NCI-H187 (cell line): ENCODE measurements at regions not wholly inside any gene's neighbourhood (a gene's known extent, or its start where the extent isn't known, plus 50 kb on each side); places are given as distances from the start of the nearest gene placed in this dataset.

ENCODE experiments used
- DNase-seq, 2 experiments: peaks; one replicate each; lab custom pipeline; 2025; lab: John Stamatoyannopoulos, UW

DNA sequence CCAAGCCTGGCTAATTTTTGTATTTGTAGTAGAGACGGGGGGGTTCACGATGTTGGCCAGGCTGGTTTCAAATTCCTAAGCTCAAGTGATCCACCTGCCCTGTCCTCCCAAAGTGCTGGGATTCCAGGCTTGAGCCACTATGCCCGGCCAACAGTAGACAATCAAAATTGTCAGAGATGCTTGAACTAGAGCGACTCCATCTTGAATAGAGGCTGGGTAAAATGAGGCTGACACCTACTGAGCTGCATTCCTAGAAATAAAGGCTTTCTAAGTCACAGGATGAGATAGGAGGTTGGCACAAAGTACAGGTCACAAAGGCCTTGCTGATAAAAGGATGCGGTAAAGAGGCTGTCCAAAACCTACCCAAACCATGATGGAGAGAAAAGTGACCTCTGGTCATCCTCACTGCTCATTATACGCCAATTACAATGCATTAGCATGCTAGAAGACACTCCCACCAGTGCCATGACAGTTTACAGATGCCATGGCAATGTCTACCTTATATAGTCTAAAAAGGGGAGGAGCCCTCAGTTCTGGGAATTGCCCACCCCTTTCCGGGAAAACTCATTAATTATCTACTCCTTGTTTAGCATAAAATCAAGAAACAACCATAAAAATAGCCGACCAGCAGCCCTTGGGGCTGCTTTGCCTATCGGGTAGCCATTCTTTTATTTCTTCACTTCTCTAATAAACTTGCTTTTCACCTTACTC is 134.5 kb downstream of the BAMBI start:
- no peak for DNase-seq

DNA sequence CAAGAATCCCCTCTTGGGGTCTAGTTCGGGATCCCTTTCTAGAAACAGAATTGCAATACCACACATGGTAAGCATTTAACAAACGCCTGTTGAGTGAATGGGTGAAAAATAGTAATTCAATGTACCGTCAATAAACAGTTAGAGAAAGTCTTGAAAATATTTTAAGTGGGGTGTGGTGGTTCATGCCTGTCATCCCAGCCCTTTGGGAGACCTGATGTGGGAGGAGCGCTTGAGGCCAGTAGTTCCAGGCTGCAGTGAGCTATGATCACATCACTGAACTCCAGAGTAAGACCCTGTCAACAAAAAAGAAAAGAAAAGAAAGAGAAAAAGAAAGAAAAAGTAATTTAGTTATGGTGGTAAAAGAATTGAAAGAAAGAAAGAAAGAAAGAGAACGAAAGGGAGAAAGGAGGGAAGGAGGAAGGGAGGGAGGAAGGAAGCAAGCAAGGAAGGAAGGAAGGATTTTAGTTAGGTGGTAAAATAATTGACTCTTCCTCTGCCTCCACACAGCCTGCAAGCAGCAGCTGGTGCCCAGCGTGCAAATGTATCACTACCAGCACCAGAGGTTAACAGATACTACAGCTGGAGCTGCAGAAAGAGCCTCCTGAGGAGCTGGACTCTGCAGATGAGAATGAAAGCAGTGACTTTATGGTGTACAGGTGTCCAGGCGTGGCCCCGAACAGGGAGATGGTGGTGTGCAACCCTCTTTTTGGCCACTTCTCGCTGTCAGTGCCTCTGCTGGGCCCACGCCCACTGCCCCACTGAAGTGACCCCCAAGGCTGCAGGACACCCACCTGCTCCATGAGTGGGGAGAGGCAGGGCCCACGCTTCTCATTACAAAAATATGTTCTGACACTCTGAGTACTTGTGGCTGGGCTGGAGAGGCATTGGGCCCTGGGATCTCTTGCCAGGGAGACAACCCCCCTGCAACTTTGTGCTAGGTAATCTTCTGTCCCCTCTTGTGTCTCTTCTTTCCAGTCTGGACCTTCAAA is 135.4 kb downstream of the BAMBI start:
- no peak for DNase-seq

DNA sequence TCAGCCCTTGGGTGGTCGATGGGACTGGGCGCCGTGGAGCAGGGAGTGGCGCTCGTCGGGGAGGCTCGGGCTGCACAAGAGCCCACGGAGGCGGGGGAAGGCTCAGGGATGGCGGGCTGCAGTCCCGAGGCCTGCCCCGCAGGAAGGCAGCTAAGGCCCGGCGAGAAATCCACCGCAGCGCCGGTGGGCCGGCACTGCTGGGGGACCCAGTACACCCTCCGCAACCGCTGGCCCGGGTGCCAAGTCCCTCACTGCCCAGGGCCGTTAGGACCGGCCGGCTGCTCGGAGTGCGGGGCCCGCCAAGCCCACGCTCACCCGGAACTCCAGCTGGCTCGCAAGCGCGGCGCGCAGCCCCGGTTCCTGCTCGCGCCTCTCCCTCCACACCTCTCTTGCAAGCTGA is 138.4 kb downstream of the BAMBI start:
- no peak for DNase-seq

DNA sequence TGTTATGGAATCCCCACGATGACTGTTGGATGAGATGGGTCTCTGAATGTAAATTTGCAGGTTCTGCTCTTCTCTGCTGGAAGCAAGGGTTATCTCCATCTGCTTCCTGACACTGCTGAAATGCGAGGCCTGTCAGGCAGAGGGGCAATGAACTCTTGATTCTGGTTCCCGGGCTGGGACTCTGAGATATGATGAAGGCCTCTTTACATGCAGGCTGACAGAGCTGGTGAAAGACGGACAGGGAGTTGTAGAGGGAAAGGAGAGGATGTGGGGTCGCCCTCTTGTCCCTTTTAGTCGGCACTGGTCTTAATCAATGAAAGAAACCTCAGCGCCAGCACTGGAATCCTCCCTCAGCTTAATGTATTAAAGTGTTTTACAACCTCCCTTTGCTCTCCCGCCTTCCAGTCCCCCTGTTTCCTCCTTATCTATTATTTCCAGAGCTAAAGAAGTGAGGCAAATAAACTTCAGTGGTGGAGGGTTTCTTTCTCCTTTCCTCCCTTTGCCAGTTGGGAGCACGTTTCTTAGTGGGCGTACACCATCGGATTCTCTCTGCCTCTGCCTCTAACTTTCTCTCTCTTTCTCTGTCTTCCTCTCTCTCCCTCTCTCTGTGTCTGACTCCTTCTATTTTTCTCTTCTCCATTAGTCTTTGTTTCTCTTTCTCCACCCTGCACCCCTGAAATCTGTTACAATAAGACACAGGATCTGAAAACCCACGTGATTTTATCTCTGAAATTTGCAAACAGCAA is 145.6 kb downstream of the BAMBI start:
- no peak for DNase-seq

DNA sequence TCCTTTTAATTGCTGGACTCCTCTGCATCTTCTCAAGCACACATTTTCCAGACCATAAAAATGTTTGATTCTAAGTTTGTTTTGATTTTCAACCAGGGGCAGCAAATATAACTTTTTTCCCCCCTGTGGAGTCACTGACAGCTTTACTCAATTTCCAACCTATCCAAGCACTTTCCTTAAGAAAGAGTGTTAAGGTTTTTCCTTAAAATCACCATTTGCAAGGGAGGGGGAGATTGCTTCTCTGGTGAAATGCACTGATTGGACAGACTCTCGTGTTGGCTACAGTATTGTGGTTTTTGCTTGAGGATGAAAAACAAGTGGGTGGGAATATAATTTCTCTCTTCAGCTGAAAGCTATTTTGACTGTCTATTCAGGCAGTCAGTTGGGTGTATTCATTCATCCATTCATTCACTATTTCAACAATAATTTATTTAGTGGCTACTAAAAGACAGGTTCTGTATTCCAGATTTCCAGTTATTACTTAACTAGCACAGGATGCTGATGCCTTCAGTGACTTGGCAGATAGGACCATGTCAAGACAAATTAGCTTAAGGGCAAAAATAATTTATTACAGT is 146.3 kb downstream of the BAMBI start:
- DNase-seq: no peak

DNA sequence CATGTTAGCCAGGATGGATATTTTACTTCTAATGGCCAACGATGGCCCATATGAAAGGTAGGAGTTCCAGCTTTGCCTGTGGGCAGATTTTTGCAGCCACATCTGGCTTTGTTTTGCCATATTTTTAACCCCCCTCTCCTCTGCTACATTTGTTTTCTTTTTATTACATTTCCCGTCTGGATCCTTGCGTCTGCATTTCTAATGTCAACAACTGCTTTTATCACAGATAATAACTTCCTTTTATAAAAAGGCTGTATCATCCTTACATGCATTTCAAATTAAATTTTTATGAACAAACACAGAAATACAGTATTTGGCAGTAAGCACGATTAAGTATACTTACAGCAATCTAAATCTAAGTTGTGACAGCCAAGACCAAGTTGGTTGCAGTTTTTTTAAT is 156.0 kb downstream of the BAMBI start:
- DNase-seq: no peak

DNA sequence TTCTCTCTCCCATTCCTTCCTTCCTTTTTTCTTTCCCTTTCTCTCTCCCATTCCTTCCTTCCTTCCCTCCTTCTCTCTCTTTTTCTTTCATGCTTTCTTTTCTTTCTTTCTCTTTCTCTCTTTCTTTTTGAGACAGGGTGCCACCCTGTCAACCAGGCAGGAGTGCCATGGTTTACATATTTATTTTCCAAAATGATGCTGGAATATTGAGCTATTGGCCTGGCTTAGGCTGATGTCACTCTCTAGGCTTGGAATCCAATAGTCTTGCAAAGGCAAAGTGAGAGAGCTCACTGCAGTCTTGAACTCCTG is 159.1 kb downstream of the BAMBI start:
- DNase-seq: no peak

DNA sequence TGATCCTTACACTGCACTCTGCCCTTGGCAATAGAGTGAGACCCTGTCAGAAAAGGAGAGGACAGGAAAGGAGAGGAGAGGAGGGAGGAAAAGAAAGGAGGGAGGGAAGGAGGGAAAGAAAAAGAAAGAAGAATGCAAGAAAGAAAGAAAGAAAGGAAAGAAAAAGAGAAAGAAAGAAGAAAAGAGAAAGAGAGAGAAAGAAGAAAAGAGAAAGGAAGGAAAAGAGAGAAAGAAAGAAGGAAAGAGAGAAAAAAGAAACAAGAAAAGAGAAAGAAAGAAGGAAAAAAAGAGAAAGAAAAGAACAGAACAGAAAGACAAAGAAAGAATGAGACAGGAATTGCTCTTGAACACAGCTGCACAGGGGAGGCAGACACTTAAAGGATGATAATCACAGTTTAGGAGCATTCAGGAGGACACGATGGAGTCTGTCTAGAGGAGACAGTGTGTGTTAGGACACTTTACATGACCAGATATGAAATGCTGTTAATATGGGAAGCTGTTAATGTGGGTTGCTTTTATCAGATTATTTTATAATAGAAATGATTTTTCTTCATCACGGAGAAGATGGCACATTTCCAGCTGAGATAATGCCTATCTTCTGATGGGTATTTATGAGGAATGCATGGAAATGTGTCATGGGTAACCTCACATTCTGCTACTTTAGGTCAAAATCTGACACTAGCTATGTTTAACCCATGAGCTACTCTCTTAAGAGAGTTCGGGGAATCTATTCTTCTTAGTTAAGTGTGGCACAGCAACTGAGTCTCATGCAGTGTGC is 160.5 kb downstream of the BAMBI start:
- DNase-seq: no peak

DNA sequence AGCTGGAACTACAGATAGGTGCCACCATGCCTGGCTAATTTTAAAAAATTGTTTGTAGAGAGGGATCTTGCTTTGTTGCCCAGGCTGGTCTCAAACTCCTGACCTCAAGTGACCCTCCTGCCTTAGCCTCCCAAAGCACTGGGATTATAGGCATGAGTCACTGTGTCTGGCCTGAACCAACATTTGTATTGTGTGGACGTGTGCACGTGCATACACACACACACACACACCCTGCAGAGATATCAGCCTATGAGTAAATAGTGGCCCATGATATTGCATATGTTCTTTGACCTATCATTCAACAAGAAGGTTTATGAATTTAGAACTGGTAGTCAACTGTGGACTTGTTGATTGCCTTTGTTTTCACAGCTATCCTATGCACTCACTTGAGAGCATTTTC is 161.6 kb downstream of the BAMBI start:
- no peak for DNase-seq

DNA sequence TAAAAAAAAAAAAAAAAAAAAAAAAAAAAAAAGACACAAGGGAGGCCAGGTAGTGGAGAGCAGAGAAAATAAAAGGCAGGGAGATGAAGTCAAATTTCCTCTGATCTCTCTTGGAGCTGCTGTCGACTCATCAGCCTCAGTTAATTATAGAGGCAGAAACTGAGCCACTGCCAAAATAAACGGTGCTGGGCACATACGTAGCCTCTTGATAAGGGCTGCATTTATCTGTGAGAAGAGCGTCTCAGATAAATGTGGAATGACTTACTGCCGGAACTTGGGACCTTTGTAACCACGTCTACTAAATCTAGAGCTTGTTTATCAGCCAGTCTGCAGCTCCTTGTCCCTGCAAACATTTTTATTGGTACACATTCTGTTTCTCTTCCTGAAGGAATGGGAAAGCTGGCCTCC is 162.3 kb downstream of the BAMBI start:
- DNase-seq: no peak

DNA sequence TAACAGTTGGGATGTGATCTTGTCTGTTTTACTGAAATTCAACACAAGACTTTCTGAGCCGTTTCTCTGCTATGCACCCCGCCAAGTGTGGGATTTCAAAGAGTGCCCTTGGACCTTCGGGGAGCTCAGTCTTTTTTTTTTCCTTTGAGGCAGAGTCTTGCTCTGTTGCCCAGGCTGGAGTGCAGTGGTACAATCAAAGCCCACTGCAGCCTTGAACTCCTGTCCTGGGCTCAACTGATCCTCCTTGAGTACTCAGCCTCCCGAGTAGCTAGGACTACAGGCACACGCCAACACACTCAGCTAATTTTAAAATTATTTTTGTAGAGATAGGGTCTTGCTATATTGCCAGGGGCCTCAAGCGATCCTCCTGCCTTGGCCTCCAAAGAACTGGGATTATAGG is 162.9 kb downstream of the BAMBI start:
- no peak for DNase-seq

DNA sequence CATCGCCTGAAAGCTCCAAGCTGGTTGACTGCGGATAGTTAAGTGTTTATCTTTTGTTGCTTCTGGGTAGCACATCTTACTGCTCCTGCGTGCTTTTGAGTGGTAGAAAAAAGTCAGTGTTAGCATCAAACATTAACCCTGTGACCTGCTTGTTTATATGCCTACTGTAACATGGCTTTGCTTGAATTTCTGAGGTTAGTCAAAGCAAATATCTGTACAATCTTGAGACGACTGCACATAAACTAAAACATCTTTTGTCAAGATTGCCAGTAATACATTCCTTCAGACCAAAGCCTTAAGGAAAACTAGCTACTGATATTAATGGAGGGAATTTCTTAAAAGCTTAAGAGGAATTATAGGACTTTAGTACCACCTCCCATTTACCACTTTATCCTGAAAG is 163.7 kb downstream of the BAMBI start:
- no peak for DNase-seq

DNA sequence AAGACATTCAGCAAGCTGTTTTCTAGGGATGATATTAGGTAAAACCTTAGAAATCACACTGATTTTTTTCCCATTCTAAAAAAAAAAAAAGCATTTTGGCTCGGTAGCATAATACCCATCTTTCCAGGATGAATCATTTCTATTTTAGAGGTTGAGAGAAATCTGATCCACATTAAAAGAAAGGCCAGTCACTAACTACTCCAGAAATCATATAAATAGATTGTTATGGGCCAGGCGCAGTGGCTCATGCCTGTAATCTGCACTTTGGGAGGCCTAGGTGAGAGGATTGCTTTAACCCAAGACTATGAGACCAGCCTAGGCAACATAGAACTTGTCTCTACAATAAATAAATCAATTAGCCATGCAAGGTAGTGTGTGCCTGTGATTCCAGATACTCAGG is 164.3 kb downstream of the BAMBI start:
- no peak for DNase-seq

DNA sequence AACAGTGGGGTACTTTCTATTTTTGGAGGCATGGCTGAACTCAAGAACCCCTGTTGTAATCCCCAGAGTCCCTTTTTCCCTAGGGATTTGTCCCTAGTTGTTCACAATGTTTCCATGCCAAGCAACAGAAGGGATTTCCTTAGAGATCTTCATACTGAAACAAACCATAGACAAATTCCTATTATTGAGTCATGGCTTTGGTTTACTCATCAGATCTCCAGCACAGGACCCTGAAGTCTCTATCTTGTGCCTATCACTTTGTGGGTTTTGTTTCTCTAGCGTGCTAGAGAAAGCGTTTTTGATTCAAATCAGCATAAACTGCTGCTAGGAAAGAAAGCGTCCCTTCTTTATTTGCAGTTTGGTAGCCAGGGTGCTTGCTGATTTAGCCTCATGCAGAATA is 165.0 kb downstream of the BAMBI start:
- DNase-seq: no peak

DNA sequence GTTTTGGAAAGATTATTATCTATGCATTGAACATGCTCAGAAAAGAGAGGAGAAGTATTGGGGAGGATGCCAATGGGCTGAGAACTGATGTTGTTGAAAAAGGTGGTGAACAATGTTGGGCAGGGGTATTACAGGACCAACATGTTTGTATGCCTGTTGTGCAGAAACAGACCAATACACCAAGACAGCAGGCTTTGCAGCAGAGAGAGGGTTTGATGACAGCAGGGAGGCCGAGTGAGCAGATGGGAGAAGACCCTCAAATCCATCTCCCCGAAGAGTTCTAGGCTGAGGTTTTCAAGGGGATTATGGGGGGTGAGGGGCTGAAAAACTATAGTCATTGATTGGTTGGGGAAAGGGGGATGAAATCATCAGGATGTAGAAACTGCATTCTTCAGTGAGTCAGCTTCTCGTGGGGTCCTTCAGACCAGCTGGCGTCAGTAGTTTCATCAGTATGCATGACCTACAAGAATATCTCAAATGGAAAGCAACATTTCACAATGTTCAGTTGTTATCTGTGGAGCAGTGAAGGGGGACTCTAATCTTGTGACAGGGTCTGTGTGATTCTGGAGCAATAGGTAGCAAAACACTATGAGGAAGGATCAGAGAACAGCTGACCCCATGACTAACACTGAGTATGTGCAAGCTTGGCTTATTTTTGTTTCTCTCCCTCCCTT is 167.8 kb downstream of the BAMBI start:
- DNase-seq: no peak

DNA sequence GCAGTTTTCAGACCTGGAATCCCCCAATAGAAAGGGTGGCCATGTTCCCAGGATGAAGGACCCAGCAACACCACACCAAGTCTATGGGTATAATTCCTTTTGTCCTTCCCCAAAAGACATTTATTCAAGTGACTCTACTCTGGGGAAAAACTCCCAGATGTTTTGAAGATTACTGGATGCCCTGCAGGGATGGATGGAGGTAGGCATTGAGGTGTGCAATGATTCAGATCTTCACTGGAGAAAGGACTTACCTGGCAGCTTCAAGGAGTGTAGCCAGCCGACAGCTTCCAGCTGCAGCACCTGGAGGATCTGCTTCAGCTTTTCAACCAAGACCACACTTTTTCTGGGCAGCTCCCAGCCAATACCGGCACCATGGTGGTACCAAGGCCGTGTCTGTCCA is 172.0 kb downstream of the BAMBI start:
- no peak for DNase-seq

DNA sequence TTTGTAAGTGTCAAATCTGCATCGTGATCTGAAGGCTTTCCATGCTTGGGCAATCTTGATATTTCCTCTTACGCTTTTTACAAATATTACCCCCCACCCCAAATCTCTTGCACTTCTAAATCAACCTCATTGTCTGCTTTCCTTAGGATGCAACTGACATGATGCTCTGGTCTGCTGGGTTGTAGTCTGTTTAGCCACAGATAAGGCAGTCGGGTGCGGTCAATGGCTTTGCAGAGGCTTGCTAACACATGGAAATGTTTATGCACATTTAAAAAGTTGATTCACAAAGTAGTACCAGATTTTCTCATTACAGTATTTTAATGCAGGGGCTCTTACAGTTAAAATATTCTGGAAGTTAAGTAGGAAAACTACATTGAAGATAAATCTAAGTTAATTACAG is 172.5 kb downstream of the BAMBI start:
- no peak for DNase-seq

DNA sequence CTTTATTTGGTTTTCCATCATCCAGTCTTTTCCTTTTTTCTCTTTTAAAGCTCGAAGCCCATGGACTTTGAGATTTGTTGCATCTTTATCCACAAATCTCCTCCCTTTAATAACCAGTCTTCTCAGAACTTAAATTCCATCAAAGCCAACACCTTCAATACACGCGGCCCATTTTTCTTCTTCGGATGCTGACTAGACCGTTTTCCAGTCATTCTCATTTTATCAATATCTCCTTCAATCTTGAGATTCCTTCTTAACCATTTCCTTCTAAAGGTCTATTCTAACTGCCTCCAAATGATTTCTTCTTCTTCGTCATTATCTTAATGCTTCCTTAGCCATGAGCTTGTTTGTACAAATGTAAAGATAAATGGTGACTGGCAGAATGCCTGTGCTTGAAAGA is 173.5 kb downstream of the BAMBI start:
- DNase-seq: no peak

DNA sequence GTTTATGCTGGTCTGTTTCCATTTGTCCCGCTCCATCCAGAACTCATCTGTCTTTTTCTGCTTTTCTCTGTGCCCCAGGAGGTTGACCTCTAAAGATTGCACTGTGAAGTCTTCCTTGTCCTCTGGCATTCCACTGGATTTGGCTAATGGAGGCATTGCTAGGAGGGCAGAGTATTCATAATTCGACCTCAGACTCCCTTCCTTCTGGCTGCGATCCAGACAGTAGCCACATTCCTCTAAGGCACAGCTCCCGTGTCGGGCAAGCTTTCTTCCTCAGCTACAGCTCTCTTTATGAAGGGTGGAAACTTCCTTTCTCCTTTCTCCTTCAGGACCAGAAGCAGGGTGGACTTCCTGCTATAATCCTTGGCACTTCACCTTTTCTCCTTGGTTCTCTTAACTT is 175.9 kb downstream of the BAMBI start:
- no peak for DNase-seq

DNA sequence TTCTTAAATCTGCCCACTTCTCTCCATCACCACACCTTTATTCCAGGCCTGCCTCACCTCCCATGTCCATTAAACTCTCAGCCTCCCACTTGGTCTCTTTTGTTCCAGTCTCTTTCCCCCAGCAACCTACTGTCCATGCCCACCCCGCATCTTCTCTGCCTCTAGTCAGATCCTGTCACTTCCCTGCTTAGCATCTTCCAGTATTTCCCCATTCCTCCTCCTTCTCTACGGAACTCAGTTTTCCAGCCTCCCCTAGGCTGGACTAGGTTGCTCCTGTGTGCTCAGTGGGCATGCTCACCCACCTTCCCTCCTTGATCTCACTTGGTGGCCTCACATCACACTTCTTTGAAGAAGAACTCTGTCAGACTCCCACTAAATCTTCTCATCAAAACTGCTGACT is 179.8 kb downstream of the BAMBI start:
- DNase-seq: no peak

DNA sequence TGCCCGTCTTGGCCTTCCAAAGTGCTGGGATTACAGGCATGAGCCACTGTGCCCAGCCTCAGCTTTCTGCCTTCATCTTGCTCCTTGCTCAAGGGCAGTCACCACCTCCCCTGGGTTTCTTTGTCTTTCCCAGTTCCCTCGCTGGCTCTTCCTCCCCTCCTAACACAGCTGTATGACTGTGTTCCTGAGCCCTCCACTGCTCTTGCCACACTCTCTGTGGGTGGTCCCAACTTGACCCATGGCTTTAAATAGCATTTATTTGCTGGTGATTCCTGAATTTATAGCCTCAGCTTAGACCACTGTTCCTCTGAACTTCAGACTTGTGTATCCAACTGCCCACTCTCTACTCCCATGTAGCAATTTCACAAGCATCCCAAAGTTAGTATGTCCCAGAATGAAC is 181.3 kb downstream of the BAMBI start:
- no peak for DNase-seq
